ENCODE measurements at regions not wholly inside any gene's neighbourhood (a gene's known extent, or its start where the extent isn't known, plus 50 kb on each side); places are given as distances from the start of the nearest gene placed in this dataset.

GRCh38 chr9:115369322-115369957 is 251.5 kb upstream of the TNC start:
- TF ChIP-seq POLR2A (IDR thresholded peaks at IDR 0.05) (no peak), CTCF (IDR thresholded peaks at IDR 0.05) (no peak)
